T-cell (primary cell): ENCODE measurements at regions not wholly inside any gene's neighbourhood (a gene's known extent, or its start where the extent isn't known, plus 50 kb on each side); places are given as distances from the start of the nearest gene placed in this dataset.

Source experiments
- ATAC-seq, 4 experiments: fragments of 200-7000 bp in 3 of 4; fragments of 150-1000 bp in 1 of 4; cut with Tn5 transposase; replicated peaks in 1 of 4; 1 replicate in 3 of 4; 2 replicates in 1 of 4; pipeline ENCODE4 v1.10.0; 2021; ENCODE audit warnings: moderate library complexity in 3 of 4, mild to moderate bottlenecking in 2 of 4, moderate number of reproducible peaks in 1 of 4
- CTCF ChIA-PET, 2 donors: fragments of 300-600 bp; sonication (Branson Sonifier 250); formaldehyde crosslinking; loops; one replicate each; lab custom pipeline; 2022; ENCODE audit warnings: antibody characterized with exemption in 2 of 2; lab: Charles Lee
- POLR2A ChIA-PET, 2 donors: fragments of 300-600 bp; sonication (Branson Sonifier 250); formaldehyde crosslinking; loops; one replicate each; lab custom pipeline; 2022; ENCODE audit warnings: antibody characterized with exemption in 2 of 2; lab: Charles Lee
- DNase-seq, 35 experiments: peaks; one replicate each; pipeline versions ENCODE4 v3.0.0 to v3.0.0-alpha.2; 2013 to 2023
- H3K27ac ChIP-seq: one replicate; pipeline ENCODE4 v1.5.1; 2013; ENCODE audit warnings: low read length
- H3K27me3 ChIP-seq, 2 experiments: replicated peaks in 1 of 2; 1 replicate in 1 of 2; 2 replicates in 1 of 2; pipeline versions ENCODE4 v1.6.1 to v1.7.0; 2013; ENCODE audit warnings: low read length in 1 of 2, mixed read lengths in 1 of 2; ENCODE audit not compliant: control insufficient read depth in 2 of 2, insufficient read depth in 2 of 2; ENCODE audit errors: extremely low read depth in 1 of 2
- H3K36me3 ChIP-seq, 2 donors: 1 replicate in 1 of 2; 2 replicates in 1 of 2; pipeline versions ENCODE4 v1.6.1 to v1.7.0; 2013; ENCODE audit warnings: low read length in 1 of 2; ENCODE audit not compliant: control insufficient read depth in 2 of 2, insufficient read depth in 1 of 2; ENCODE audit errors: extremely low read depth in 1 of 2
- H3K4me1 ChIP-seq, 2 experiments: 1 replicate in 1 of 2; 2 replicates in 1 of 2; pipeline versions ENCODE4 v1.6.1 to v1.7.0; 2013; ENCODE audit warnings: low read length in 2 of 2, mixed read lengths in 1 of 2; ENCODE audit not compliant: insufficient read depth in 2 of 2, control insufficient read depth in 1 of 2; ENCODE audit errors: extremely low read depth in 1 of 2
- H3K4me3 ChIP-seq, 2 donors: 1 replicate in 1 of 2; 2 replicates in 1 of 2; pipeline versions ENCODE4 v1.5.1 to v1.7.0; 2013; ENCODE audit warnings: mild to moderate bottlenecking in 2 of 2, low read length in 1 of 2, moderate library complexity in 1 of 2; ENCODE audit not compliant: control insufficient read depth in 1 of 2; ENCODE audit errors: extremely low read depth in 1 of 2
- H3K9me3 ChIP-seq: 2 replicates; pipeline ENCODE4 v1.7.0; 2013
- H3K27ac Mint-ChIP-seq, 2 donors: one replicate each; pipeline ENCODE4 v1.8.0; 2020 to 2021; ENCODE audit warnings: mild to moderate bottlenecking in 2 of 2, mixed read lengths in 2 of 2
- H3K27me3 Mint-ChIP-seq, 2 donors: one replicate each; pipeline ENCODE4 v1.8.0; 2021 to 2022; ENCODE audit warnings: mixed read lengths in 2 of 2
- H3K36me3 Mint-ChIP-seq: one replicate; pipeline ENCODE4 v1.8.0; 2021; ENCODE audit warnings: mixed read lengths
- H3K4me1 Mint-ChIP-seq, 3 donors: one replicate each; pipeline ENCODE4 v1.8.0; 2020 to 2022; ENCODE audit warnings: mixed read lengths in 3 of 3, mild to moderate bottlenecking in 1 of 3
- H3K4me3 Mint-ChIP-seq, 3 donors: one replicate each; pipeline ENCODE4 v1.8.0; 2020 to 2022; ENCODE audit warnings: mild to moderate bottlenecking in 3 of 3, mixed read lengths in 3 of 3, moderate library complexity in 3 of 3
- H3K9me3 Mint-ChIP-seq, 3 donors: one replicate each; pipeline ENCODE4 v1.8.0; 2020 to 2022; ENCODE audit warnings: mixed read lengths in 3 of 3
- WGBS: methylation state at CpG from one replicate; pipeline ENCODE4 v1.1.5; 2013; ENCODE audit warnings: missing lambda C conversion rate; ENCODE audit not compliant: insufficient coverage; 5-methylcytosine and 5-hydroxymethylcytosine counted together

- no peak overlapping the region for H3K27ac ChIP-seq
- no peaks in the 10 kb centered on the region for H3K27me3 ChIP-seq
- no peak overlapping the region for H3K4me3 ChIP-seq
- ChIA-PET CTCF (no interaction called here), POLR2A (interaction anchor here in 1 of 2 donors (0.7 kb wide), 1 partner anchor 528 kb away, joined by 5 read pairs; no protein-coding TSS in a partner anchor)
- no peak for DNase-seq
- no peaks in the 10 kb centered on the region for H3K27me3 Mint-ChIP-seq
- no peaks in the 10 kb centered on the region for H3K4me1 Mint-ChIP-seq
- H3K36me3 ChIP-seq, result no peaks in the 10 kb centered on the region
- ATAC-seq, result no peak
- no peaks in the 10 kb centered on the region for H3K4me1 ChIP-seq
- no peaks in the 10 kb centered on the region for H3K9me3 Mint-ChIP-seq
- WGBS, result 56% methylated on average over 1 of the region's 1 CpG
- H3K9me3 ChIP-seq, result no peaks in the 10 kb centered on the region
- H3K36me3 Mint-ChIP-seq, result no peaks in the 10 kb centered on the region
- no peak overlapping the region for H3K27ac Mint-ChIP-seq
- no peak overlapping the region for H3K4me3 Mint-ChIP-seq
Observed at GRCh38 chr7:93830141-93830925, 60.2 kb downstream of the TFPI2 start.

GRCh38 chr7:93828260-93828659 lies 62.3 kb downstream of the TFPI2 start:
- H3K4me1 ChIP-seq, result no peaks in the 10 kb centered on the region
- H3K4me3 Mint-ChIP-seq, result no peak overlapping the region
- DNase-seq (no peak), ATAC-seq (no peak)
- H3K36me3 Mint-ChIP-seq, result no peaks in the 10 kb centered on the region
- POLR2A ChIA-PET, result no interaction called here
- WGBS, result no CpG with 5 or more reads among the region's 5 CpGs
- H3K4me1 Mint-ChIP-seq, result no peaks in the 10 kb centered on the region
- no peaks in the 10 kb centered on the region for H3K36me3 ChIP-seq
- no peak overlapping the region for H3K4me3 ChIP-seq
- H3K27ac ChIP-seq, result no peak overlapping the region
- H3K27me3 ChIP-seq, result no peaks in the 10 kb centered on the region
- H3K9me3 ChIP-seq, result no peaks in the 10 kb centered on the region
- no peaks in the 10 kb centered on the region for H3K9me3 Mint-ChIP-seq
- no peak overlapping the region for H3K27ac Mint-ChIP-seq
- H3K27me3 Mint-ChIP-seq, result no peaks in the 10 kb centered on the region
- CTCF ChIA-PET, result no interaction called here

DNA sequence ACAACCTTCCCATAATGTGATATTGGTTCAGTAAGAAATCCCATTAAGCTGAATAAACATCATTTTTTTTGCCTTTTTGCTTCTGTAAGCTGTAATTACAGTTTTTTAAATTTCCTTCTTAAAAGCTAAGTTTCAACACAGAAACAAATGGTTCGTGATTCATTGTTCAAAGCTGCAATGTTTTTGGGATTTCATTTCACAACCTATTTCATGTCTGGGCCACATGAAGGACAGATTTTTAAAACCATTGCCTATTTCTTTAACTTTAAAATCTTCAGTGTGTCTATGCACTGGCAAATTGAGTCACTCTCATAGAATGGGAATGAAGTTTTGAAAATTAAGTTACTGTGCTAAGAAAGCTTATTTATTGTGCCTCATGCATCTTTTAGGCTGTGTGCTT lies 66.9 kb downstream of the TFPI2 start:
- H3K9me3 Mint-ChIP-seq, result no peaks in the 10 kb centered on the region
- no peak overlapping the region for H3K27ac Mint-ChIP-seq
- no peaks in the 10 kb centered on the region for H3K36me3 Mint-ChIP-seq
- no peak for DNase-seq
- ChIA-PET POLR2A (no interaction called here), CTCF (no interaction called here)
- Histone ChIP-seq H3K4me3 (no peak overlapping the region), H3K36me3 (no peaks in the 10 kb centered on the region), H3K4me1 (no peaks in the 10 kb centered on the region), H3K9me3 (no peaks in the 10 kb centered on the region), H3K27ac (no peak overlapping the region), H3K27me3 (no peaks in the 10 kb centered on the region)
- no CpG with 5 or more reads among the region's 1 CpG for WGBS
- no peak overlapping the region for H3K4me3 Mint-ChIP-seq
- no peak for ATAC-seq
- no peaks in the 10 kb centered on the region for H3K27me3 Mint-ChIP-seq
- no peaks in the 10 kb centered on the region for H3K4me1 Mint-ChIP-seq

DNA sequence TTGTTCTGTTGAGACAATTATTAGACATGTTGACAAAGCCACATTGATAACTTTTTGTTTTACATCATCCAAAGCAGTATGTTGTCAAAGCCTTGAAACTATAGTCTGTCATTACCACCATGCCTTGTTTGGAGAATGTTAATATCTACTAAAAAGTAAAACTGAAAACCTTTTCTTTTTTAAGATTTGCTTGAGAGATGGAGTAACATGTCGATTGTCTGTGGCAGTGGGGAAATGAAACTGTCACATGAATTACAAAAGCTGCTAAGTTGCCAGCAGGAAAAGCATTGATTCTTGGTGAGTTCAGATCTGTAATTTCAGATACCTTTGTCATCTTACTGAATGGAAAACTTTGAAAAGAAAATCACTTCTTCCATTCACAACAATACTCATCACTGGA lies 69.1 kb downstream of the TFPI2 start:
- Histone ChIP-seq H3K9me3 (no peaks in the 10 kb centered on the region), H3K36me3 (no peaks in the 10 kb centered on the region), H3K27me3 (no peaks in the 10 kb centered on the region), H3K4me1 (no peaks in the 10 kb centered on the region), H3K4me3 (no peak overlapping the region), H3K27ac (no peak overlapping the region)
- ChIA-PET CTCF (no interaction called here), POLR2A (no interaction called here)
- Mint-ChIP-seq H3K9me3 (no peaks in the 10 kb centered on the region), H3K27me3 (no peaks in the 10 kb centered on the region), H3K4me3 (no peak overlapping the region), H3K27ac (no peak overlapping the region), H3K36me3 (no peaks in the 10 kb centered on the region), H3K4me1 (no peaks in the 10 kb centered on the region)
- no CpG with 5 or more reads among the region's 1 CpG for whole genome bisulfite sequencing
- DNase-seq, result no peak
- ATAC-seq, result no peak

DNA sequence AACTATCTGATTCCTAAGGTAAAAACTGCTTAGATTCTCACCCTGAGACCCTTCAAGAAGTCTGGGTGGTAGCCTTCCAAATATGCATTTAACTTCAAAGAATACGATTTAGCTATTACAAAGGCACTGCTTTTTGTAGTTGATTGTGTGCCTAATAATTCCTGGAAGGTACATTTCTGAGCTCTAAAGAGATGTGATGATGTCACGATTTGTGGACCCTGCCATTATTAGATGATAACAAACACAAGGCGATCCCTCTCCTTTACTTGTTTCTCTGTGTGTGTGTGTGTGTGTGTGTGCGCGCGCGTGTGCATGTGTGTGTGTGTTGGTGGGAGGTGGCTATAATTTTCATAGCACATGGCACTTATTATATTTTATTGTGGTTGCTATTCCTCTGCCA lies 70.9 kb downstream of the TFPI2 start:
- ATAC-seq, result no peak
- POLR2A ChIA-PET, result no interaction called here

GRCh38 chr7:93817526-93817925 lies 73.0 kb downstream of the TFPI2 start:
- H3K9me3 ChIP-seq, result no peaks in the 10 kb centered on the region
- H3K36me3 ChIP-seq, result no peaks in the 10 kb centered on the region
- H3K27me3 Mint-ChIP-seq, result no peaks in the 10 kb centered on the region
- POLR2A ChIA-PET, result no interaction called here
- CTCF ChIA-PET, result no interaction called here
- no peak overlapping the region for H3K4me3 ChIP-seq
- no peak overlapping the region for H3K27ac ChIP-seq
- no peaks in the 10 kb centered on the region for H3K36me3 Mint-ChIP-seq
- no CpG with 5 or more reads among the region's 1 CpG for WGBS
- H3K4me1 Mint-ChIP-seq, result no peaks in the 10 kb centered on the region
- no peaks in the 10 kb centered on the region for H3K27me3 ChIP-seq
- DNase-seq (no peak), ATAC-seq (no peak)
- no peaks in the 10 kb centered on the region for H3K4me1 ChIP-seq
- no peak overlapping the region for H3K4me3 Mint-ChIP-seq
- H3K9me3 Mint-ChIP-seq, result no peaks in the 10 kb centered on the region
- H3K27ac Mint-ChIP-seq, result no peak overlapping the region

More for the DNA sequence above, 70.9 kb downstream of the TFPI2 start:
- CTCF ChIA-PET, result no interaction called here
- Mint-ChIP-seq H3K27me3 (no peaks in the 10 kb centered on the region), H3K36me3 (no peaks in the 10 kb centered on the region), H3K4me3 (no peak overlapping the region), H3K4me1 (no peaks in the 10 kb centered on the region), H3K27ac (no peak overlapping the region), H3K9me3 (no peaks in the 10 kb centered on the region)
- H3K27ac ChIP-seq, result no peak overlapping the region
- WGBS, result no CpG with 5 or more reads among the region's 7 CpGs
- H3K36me3 ChIP-seq, result no peaks in the 10 kb centered on the region
- H3K9me3 ChIP-seq, result no peaks in the 10 kb centered on the region
- no peak for DNase-seq
- H3K27me3 ChIP-seq, result no peaks in the 10 kb centered on the region
- no peak overlapping the region for H3K4me3 ChIP-seq
- H3K4me1 ChIP-seq, result no peaks in the 10 kb centered on the region

DNA sequence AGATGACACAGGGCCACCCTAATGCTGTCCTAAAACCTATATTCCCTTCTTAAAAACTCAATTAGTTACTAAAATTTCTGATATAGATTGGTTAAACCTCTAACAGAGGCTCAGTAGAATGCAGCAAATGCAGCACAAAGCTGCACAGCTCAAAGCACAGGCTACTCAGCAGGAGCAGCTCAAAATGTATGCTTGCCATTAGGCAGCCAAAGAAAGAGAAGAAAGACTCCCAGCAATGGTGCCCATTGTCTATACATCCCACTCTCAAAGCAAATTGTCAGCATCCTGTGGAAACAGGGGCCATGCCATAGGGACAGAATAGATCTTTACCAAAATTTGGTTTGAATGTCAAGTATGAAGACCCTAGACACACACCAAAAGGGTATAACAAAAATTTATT lies 73.5 kb downstream of the TFPI2 start:
- Histone ChIP-seq H3K27ac (no peak overlapping the region), H3K36me3 (no peaks in the 10 kb centered on the region), H3K4me1 (no peaks in the 10 kb centered on the region), H3K9me3 (no peaks in the 10 kb centered on the region), H3K27me3 (no peaks in the 10 kb centered on the region), H3K4me3 (no peak overlapping the region)
- Mint-ChIP-seq H3K9me3 (no peaks in the 10 kb centered on the region), H3K4me3 (no peak overlapping the region), H3K4me1 (no peaks in the 10 kb centered on the region), H3K36me3 (no peaks in the 10 kb centered on the region), H3K27ac (no peak overlapping the region), H3K27me3 (no peaks in the 10 kb centered on the region)
- ATAC-seq, result no peak
- CTCF ChIA-PET, result no interaction called here
- POLR2A ChIA-PET, result no interaction called here
- no peak for DNase-seq
